ENCODE measurements at regions not wholly inside any gene's neighbourhood (a gene's known extent, or its start where the extent isn't known, plus 50 kb on each side); places are given as distances from the start of the nearest gene placed in this dataset.
"Not testable (repeated sequence)": the region's sequence is repeated elsewhere in the genome, so short reads cannot be mapped to it uniquely, and the experiment has no call there.

GRCh38 chr13:44796597-44797490 lies 192.4 kb downstream of the NUFIP1 start:
- H3K27ac ChIP-seq (ENCODE audit: low read depth, low read length): no peak overlapping the region
- no peak overlapping the region for H3K4me3 ChIP-seq (ENCODE audit: low read depth, low read length)
- H3K27me3 ChIP-seq (ENCODE audit: control insufficient read depth, insufficient read depth, low read length): no peaks in the 10 kb centered on the region
- no peak overlapping the region for H3K9ac ChIP-seq (ENCODE audit: low read depth, low read length)
- no peaks in the 10 kb centered on the region for H3K36me3 ChIP-seq (ENCODE audit: control insufficient read depth, insufficient read depth, low read length)
- H3K9me3 ChIP-seq (ENCODE audit: control insufficient read depth, insufficient read depth, low read length): no peaks in the 10 kb centered on the region
- H3K4me1 ChIP-seq (ENCODE audit: control insufficient read depth, insufficient read depth, low read length): no peaks in the 10 kb centered on the region

GRCh38 chr13:44796039-44796438 lies 193.2 kb downstream of the NUFIP1 start:
- not testable (repeated sequence) for H3K36me3 ChIP-seq (ENCODE audit: control insufficient read depth, insufficient read depth, low read length); H3K4me1 ChIP-seq (ENCODE audit: control insufficient read depth, insufficient read depth, low read length); H3K4me3 ChIP-seq (ENCODE audit: low read depth, low read length); H3K27ac ChIP-seq (ENCODE audit: low read depth, low read length); H3K27me3 ChIP-seq (ENCODE audit: control insufficient read depth, insufficient read depth, low read length); H3K9ac ChIP-seq (ENCODE audit: low read depth, low read length); H3K9me3 ChIP-seq (ENCODE audit: control insufficient read depth, insufficient read depth, low read length)

GRCh38 chr13:44795176-44795575 lies 194.1 kb downstream of the NUFIP1 start:
- no peaks in the 10 kb centered on the region for H3K4me1 ChIP-seq (ENCODE audit: control insufficient read depth, insufficient read depth, low read length)
- no peaks in the 10 kb centered on the region for H3K9me3 ChIP-seq (ENCODE audit: control insufficient read depth, insufficient read depth, low read length)
- H3K4me3 ChIP-seq (ENCODE audit: low read depth, low read length): no peak overlapping the region
- no peaks in the 10 kb centered on the region for H3K36me3 ChIP-seq (ENCODE audit: control insufficient read depth, insufficient read depth, low read length)
- no peak overlapping the region for H3K27ac ChIP-seq (ENCODE audit: low read depth, low read length)
- H3K27me3 ChIP-seq (ENCODE audit: control insufficient read depth, insufficient read depth, low read length): no peaks in the 10 kb centered on the region
- H3K9ac ChIP-seq (ENCODE audit: low read depth, low read length): no peak overlapping the region

- H3K9ac ChIP-seq (ENCODE audit: low read depth, low read length): no peak overlapping the region
- H3K4me1 ChIP-seq (ENCODE audit: control insufficient read depth, insufficient read depth, low read length): no peaks in the 10 kb centered on the region
- no peaks in the 10 kb centered on the region for H3K36me3 ChIP-seq (ENCODE audit: control insufficient read depth, insufficient read depth, low read length)
- no peaks in the 10 kb centered on the region for H3K27me3 ChIP-seq (ENCODE audit: control insufficient read depth, insufficient read depth, low read length)
- no peak overlapping the region for H3K4me3 ChIP-seq (ENCODE audit: low read depth, low read length)
- H3K27ac ChIP-seq (ENCODE audit: low read depth, low read length): no peak overlapping the region
- H3K9me3 ChIP-seq (ENCODE audit: control insufficient read depth, insufficient read depth, low read length): no peaks in the 10 kb centered on the region
Measured at GRCh38 chr13:44792096-44792495, 197.2 kb downstream of the NUFIP1 start.

GRCh38 chr13:44790289-44790688 lies 199.0 kb downstream of the NUFIP1 start:
- no peaks in the 10 kb centered on the region for H3K9me3 ChIP-seq (ENCODE audit: control insufficient read depth, insufficient read depth, low read length)
- no peaks in the 10 kb centered on the region for H3K27me3 ChIP-seq (ENCODE audit: control insufficient read depth, insufficient read depth, low read length)
- no peaks in the 10 kb centered on the region for H3K36me3 ChIP-seq (ENCODE audit: control insufficient read depth, insufficient read depth, low read length)
- no peak overlapping the region for H3K9ac ChIP-seq (ENCODE audit: low read depth, low read length)
- no peak overlapping the region for H3K27ac ChIP-seq (ENCODE audit: low read depth, low read length)
- H3K4me3 ChIP-seq (ENCODE audit: low read depth, low read length): no peak overlapping the region
- H3K4me1 ChIP-seq (ENCODE audit: control insufficient read depth, insufficient read depth, low read length): no peaks in the 10 kb centered on the region

- Histone ChIP-seq H3K27me3 (ENCODE audit: control insufficient read depth, insufficient read depth, low read length) (no peaks in the 10 kb centered on the region), H3K9me3 (ENCODE audit: control insufficient read depth, insufficient read depth, low read length) (no peaks in the 10 kb centered on the region), H3K4me1 (ENCODE audit: control insufficient read depth, insufficient read depth, low read length) (no peaks in the 10 kb centered on the region), H3K36me3 (ENCODE audit: control insufficient read depth, insufficient read depth, low read length) (no peaks in the 10 kb centered on the region), H3K4me3 (ENCODE audit: low read depth, low read length) (no peak overlapping the region), H3K9ac (ENCODE audit: low read depth, low read length) (no peak overlapping the region), H3K27ac (ENCODE audit: low read depth, low read length) (no peak overlapping the region)
Measured at GRCh38 chr13:44787617-44788016, 201.7 kb downstream of the NUFIP1 start.

GRCh38 chr13:44786756-44787155 lies 202.5 kb downstream of the NUFIP1 start:
- H3K9me3 ChIP-seq (ENCODE audit: control insufficient read depth, insufficient read depth, low read length): no peaks in the 10 kb centered on the region
- H3K9ac ChIP-seq (ENCODE audit: low read depth, low read length): no peak overlapping the region

GRCh38 chr13:44785401-44785800 lies 203.9 kb downstream of the NUFIP1 start:
- no peak overlapping the region for H3K9ac ChIP-seq (ENCODE audit: low read depth, low read length)
- no peaks in the 10 kb centered on the region for H3K36me3 ChIP-seq (ENCODE audit: control insufficient read depth, insufficient read depth, low read length)
- H3K4me1 ChIP-seq (ENCODE audit: control insufficient read depth, insufficient read depth, low read length): no peaks in the 10 kb centered on the region
- no peak overlapping the region for H3K27ac ChIP-seq (ENCODE audit: low read depth, low read length)
- H3K9me3 ChIP-seq (ENCODE audit: control insufficient read depth, insufficient read depth, low read length): no peaks in the 10 kb centered on the region
- no peaks in the 10 kb centered on the region for H3K27me3 ChIP-seq (ENCODE audit: control insufficient read depth, insufficient read depth, low read length)
- H3K4me3 ChIP-seq (ENCODE audit: low read depth, low read length): no peak overlapping the region

More at GRCh38 chr13:44786756-44787155, 202.5 kb downstream of the NUFIP1 start:
- H3K36me3 ChIP-seq (ENCODE audit: control insufficient read depth, insufficient read depth, low read length): no peaks in the 10 kb centered on the region
- no peaks in the 10 kb centered on the region for H3K4me1 ChIP-seq (ENCODE audit: control insufficient read depth, insufficient read depth, low read length)
- no peaks in the 10 kb centered on the region for H3K27me3 ChIP-seq (ENCODE audit: control insufficient read depth, insufficient read depth, low read length)
- no peak overlapping the region for H3K27ac ChIP-seq (ENCODE audit: low read depth, low read length)
- H3K4me3 ChIP-seq (ENCODE audit: low read depth, low read length): no peak overlapping the region

GRCh38 chr13:44784708-44785080 lies 204.6 kb downstream of the NUFIP1 start:
- Histone ChIP-seq H3K27me3 (ENCODE audit: control insufficient read depth, insufficient read depth, low read length) (no peaks in the 10 kb centered on the region), H3K9me3 (ENCODE audit: control insufficient read depth, insufficient read depth, low read length) (no peaks in the 10 kb centered on the region), H3K9ac (ENCODE audit: low read depth, low read length) (no peak overlapping the region), H3K4me1 (ENCODE audit: control insufficient read depth, insufficient read depth, low read length) (no peaks in the 10 kb centered on the region), H3K27ac (ENCODE audit: low read depth, low read length) (no peak overlapping the region), H3K4me3 (ENCODE audit: low read depth, low read length) (no peak overlapping the region), H3K36me3 (ENCODE audit: control insufficient read depth, insufficient read depth, low read length) (no peaks in the 10 kb centered on the region)

- H3K36me3 ChIP-seq (ENCODE audit: control insufficient read depth, insufficient read depth, low read length): no peaks in the 10 kb centered on the region
Measured at GRCh38 chr13:44783994-44784707, 205.1 kb downstream of the NUFIP1 start.

GRCh38 chr13:44780591-44781280 lies 204.6 kb upstream of the TSC22D1 start:
- H3K4me1 ChIP-seq (ENCODE audit: control insufficient read depth, insufficient read depth, low read length): no peaks in the 10 kb centered on the region
- no peak overlapping the region for H3K27ac ChIP-seq (ENCODE audit: low read depth, low read length)
- no peaks in the 10 kb centered on the region for H3K9me3 ChIP-seq (ENCODE audit: control insufficient read depth, insufficient read depth, low read length)
- no peaks in the 10 kb centered on the region for H3K36me3 ChIP-seq (ENCODE audit: control insufficient read depth, insufficient read depth, low read length)
- no peaks in the 10 kb centered on the region for H3K27me3 ChIP-seq (ENCODE audit: control insufficient read depth, insufficient read depth, low read length)
- H3K4me3 ChIP-seq (ENCODE audit: low read depth, low read length): no peak overlapping the region
- no peak overlapping the region for H3K9ac ChIP-seq (ENCODE audit: low read depth, low read length)

More at GRCh38 chr13:44783994-44784707, 205.1 kb downstream of the NUFIP1 start:
- no peaks in the 10 kb centered on the region for H3K4me1 ChIP-seq (ENCODE audit: control insufficient read depth, insufficient read depth, low read length)
- H3K27me3 ChIP-seq (ENCODE audit: control insufficient read depth, insufficient read depth, low read length): no peaks in the 10 kb centered on the region
- no peak overlapping the region for H3K4me3 ChIP-seq (ENCODE audit: low read depth, low read length)
- H3K9me3 ChIP-seq (ENCODE audit: control insufficient read depth, insufficient read depth, low read length): no peaks in the 10 kb centered on the region
- H3K27ac ChIP-seq (ENCODE audit: low read depth, low read length): no peak overlapping the region
- no peak overlapping the region for H3K9ac ChIP-seq (ENCODE audit: low read depth, low read length)

Measured in HUES48 (cell line).